Anterior cingulate cortex (tissue), 58 donors: ENCODE measurements at regions not wholly inside any gene's neighbourhood (a gene's known extent, or its start where the extent isn't known, plus 50 kb on each side); places are given as distances from the start of the nearest gene placed in this dataset.
"Not testable (repeated sequence)": the region's sequence is repeated elsewhere in the genome, so short reads cannot be mapped to it uniquely, and the experiment has no call there.

Experiments
- DNase-seq, 58 donors: peaks; one replicate each; lab custom pipeline; 2025; lab: John Stamatoyannopoulos, UW

DNA sequence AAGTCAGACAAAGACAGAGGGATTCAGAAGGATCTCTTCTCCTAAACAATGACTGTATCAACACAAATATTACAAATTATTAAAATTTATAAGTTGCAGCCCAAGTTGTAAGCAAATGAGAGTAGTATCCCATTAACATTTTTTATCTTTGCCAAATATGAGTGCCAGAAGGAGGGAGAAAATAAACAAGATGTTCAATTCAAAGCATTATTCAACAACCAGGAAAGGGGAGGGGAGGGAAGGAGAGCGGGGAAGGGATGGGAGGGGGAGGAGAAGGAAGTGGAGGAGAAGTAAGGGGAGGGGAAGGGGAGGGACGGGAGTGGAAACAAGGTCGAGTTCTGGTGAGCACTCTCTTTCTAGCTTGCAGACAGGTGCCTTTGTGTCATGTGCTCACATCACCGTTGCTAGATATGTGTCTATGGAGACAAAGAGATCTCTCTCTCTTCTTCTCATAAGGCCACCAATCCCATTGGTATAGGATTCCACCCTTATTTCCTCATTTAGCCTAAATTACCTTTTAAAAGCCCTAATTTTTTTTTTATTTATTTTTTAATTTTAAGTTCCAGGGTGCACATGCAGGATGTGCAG is 679.6 kb upstream of the CHAC2 start:
- DNase-seq = no peak

DNA sequence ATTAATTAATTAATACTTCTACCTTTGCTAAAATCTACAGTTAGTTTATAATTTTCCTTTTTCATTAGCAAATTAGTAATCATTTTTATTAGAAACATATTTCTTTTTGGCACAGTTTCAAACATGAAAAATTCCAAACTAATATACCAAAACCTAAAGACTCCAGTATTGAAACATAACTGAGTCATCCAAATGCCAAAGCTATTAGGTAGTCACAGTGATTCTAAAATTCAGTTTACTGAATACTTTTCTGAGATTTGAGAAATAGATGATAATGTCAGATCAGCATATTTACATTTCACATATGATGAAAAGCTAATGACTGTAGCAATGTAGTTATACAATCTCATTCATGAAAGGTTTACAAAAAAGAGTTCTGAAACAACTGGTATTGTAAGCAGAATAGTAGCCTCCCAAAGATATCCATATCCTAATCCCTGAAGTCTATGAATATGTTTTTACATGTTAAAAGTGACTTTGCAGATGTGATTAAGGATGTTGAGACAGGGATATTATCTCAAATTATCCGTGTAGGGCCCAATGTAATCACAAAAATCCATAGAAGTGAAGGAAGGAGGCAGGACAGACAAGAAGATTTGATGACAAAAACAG is 680.2 kb upstream of the CHAC2 start:
- DNase-seq = no peak

DNA sequence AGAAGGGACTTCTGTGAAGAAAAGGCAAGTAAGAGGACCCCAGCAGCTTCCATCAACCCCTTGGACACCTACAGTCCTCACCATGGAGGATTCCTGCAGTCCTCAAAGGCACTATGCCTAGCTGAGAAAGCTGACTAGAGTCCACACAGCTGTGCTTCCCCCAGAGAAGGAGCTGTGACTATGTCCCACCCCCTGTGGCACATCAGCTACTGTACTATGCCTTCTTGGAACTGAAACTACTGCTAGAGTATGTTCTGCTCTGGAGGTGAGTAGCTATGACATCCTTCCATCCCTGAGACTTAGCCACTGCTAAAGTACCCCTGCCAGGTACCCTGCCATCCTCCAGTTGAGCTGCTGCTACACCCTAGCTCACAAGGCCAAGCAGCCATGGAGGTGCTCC is 690.2 kb upstream of the CHAC2 start:
- DNase-seq = no peak

DNA sequence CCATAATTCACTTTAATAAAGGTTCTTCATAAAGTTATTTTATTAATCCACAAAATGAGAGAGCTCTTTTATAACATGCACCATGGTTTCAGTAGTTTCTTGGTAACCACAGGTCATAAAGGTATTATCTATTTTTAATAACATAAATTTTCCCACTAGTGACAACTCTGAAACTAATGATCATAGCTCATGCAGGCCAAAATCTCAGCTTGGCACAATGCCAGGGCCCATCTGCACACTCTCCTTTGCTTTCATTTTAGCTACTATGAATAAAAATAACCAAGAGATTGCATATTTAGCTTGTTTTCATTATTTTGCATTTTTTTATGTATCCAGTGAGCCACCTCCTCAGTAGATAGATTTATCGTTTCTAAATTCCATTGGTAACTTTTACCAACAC is 691.8 kb upstream of the CHAC2 start:
- no peak for DNase-seq

DNA sequence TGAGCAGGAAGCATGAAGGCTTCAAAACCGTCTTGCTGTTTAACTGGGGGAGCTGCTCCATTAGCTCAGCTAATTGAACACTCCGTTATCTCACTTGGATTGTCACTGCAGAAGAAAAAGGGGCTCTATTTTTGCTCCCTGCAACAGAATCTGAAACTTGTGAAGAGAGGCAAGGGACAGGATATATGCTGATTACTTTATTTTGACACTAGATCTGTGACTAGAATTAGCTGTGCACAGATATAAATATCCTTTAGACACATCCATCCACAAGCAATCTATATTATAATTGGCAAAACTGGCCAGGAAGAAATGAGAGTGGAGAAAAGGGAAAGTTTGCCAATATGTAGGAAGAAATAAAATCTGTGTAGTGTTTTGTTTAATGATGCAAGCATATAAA is 700.1 kb upstream of the CHAC2 start:
- DNase-seq = no peak

DNA sequence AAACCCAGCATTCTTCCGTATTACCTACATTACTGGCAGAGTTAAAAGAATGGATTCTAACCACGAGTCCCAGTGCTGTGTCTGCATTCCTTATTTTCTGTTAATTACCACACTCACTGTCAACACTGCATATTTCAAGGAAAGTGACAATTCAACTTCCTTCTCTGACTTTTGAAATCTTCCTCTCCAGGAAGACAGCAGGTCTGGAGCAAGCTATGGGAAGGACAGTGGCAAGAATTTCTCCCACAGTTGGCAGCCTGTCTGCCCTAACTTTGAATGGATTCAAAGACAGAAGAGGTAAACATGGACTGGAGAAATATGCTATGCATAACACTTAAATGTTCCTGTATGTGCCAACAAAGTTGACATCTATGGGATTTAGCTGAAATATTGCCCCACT is 700.5 kb upstream of the CHAC2 start:
- DNase-seq = no peak

DNA sequence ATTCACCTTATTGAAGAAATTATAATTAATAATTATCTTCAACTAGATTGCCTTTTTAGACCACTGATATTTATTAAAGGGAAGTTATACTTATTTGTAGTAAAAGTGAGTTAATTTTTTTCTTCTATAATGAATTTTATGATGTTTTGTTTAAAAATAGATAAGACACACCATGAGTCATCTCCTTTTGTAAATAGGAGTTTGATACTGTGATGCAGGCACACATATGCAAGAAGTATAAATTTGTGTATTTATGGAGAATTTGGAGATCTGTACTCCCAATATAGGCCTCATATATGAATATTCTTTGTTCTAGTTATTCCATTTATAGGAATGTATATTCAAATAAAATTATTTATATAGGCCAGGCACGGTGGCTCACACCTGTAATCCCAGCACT is 703.5 kb upstream of the CHAC2 start:
- no peak for DNase-seq

DNA sequence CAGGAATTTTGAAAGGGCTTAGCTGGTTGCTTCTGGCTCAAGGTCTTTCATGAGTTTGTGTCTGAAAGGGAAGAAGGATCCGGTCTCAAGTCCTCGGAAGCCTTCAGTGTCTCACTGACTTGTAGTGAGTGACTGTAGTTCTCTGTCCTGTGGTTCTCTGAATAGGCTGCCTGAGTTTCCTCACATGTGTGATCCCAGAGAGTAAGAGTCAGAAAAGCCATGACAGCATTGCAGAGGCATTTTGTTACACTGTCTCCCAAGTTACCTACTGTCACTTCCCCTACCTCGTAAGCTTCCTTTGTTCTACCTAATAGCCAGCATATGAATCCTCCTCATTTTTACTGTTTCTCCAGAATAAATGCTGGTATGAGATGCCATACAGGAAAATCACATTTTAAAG is 709.1 kb upstream of the CHAC2 start:
- DNase-seq = no peak

DNA sequence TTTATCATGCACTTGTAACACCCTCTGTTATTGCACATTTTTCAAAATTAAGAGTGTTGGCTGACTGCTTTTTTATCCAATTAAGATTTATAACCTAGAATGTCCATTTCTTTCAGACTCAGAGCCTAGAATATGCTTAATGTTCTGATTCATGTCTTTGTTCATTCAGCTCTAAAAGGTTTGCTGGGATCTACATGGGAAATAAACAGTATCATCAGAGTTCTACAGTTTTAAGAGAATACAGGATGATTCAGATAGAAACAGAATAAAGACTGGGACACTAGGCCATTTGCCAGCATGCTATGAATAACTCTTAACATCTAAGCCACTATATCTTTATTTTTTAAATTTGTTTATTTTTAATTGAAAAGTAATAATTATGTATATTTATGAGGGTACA is 713.7 kb upstream of the CHAC2 start:
- DNase-seq = no peak

DNA sequence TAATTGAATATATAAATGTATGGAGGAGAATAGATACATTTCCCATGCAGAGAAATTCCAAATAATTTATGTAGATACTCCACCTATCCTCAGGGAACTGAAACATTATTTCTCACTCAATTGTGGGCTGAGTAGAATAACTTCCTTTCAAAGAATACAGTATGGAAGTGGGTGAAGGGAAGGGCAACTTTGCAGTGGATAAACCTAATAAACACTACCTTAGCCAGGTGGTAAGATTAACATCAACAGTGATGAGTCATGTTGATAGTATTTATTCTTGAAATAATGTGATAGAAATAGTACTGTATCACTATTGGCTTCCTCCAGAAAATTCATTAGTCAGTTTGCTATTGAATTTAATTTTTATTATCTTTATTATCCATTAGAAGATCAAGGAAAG is 716.4 kb upstream of the CHAC2 start:
- no peak for DNase-seq

DNA sequence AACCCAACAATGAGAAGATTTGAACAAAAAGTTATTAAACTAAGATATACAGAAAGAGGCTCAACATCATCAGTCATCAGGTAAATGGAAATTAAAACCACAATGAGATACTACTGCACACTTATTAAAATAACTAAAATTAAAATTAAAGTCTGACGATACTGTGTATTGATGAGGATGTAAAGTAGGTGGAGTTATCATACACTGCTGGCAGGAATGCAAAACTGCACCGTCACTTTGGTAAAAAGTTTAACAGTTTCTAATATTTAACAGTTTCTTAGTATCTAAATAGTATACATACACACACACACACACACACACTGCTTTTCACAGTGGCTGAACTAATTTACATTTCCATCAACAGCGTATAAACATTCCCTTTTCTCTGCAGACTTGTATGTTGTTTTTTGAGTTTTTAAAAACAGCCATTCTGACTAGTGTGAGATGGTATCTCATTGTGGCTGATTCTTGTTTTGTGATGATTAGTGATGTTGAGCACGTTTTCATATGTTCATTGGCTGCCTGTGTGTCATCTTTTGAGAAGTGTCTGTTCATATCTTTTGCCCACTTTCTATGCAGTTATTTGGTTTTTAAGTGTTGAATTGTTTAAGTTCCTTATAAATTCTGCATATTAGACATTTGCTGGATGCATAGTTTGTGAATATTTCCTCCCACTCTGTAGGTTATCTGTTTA is 726.9 kb upstream of the CHAC2 start:
- no peak for DNase-seq

DNA sequence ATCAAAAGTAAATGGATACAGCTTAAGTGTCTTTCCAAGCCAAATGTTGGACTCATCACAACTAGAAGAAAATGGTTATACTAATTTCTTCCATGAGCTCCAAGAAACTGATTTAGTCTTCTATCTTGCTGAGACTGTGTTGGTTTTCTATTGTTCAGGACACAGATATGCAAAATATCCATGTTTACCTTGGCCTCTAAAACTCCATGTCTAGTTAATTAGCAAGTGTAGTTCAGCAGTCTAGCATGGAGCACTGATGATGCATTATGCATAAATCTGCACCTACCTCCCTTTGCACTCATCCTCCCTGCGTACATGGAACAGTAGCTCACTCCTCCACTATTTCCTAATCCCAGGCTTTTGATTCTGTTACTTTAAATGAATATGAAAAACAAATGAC is 731.4 kb upstream of the CHAC2 start:
- no peak for DNase-seq

DNA sequence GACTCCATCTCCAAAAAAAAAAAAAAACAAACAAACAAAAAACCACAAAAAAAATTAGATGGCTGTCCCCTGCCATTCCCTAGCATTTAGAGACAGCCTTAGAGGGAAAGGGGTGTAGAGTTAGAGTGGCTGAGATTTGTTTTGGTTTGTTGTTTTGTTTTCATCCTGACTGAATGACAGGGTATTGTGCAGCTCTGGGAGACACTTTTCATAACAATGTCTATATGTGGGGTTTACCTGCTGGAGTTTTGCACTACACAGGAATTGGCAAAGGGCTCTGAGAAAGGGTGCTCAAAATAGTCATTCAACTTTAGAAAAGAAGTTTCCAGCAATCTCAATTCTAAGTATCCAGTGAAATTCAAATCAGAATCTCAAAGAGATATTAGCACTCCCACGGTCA is 732.5 kb upstream of the CHAC2 start:
- DNase-seq = no peak

DNA sequence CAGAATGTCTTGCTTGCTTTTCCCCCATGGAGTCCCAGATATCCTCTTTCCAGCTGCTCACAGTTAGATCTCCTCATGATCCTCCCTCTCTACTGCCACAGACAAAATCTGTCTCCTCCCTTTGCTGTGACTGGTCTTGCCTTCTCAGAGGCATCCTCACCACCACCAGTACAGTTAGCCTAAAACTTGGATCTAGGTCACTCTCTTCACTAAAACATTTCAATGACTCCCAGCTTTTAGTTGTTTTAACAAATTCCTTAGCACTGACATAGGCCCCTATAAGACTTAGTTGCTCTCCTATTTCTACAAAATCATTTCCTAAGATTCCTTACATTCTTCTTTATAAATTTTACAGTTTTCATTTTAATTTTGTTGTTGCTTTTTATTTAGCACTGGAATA is 734.2 kb upstream of the CHAC2 start:
- DNase-seq = no peak

DNA sequence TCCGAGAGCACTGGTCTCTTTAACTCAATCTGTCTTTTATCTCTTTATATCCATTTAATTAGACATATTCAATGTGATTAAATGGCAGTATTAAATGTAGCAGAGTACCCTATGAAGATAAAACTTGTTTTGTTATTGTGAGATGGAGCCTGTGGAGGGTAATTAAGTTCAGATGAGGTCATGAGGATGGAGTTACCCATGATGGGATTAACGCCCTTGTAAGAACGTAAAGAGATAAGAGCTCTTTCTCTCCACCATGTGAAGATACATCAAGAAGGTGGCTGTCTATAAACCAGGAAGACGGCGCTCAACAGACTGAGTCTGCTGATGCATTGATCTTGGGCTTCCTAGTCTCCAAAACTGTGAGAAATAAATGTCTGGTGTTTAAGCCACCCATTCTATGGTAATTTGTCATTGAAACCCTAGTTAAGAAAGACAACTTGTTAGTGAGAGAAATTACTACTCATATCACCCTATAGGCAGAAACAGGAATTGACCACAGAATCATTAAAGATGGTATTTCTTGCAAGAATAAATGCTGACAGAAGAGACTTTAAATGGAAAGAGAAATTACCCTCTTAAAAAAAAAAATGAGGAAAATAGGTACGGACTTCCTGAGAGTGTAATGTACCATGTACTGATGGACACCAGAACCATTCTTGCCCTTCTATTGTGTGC is 738.7 kb upstream of the CHAC2 start:
- no peak for DNase-seq

DNA sequence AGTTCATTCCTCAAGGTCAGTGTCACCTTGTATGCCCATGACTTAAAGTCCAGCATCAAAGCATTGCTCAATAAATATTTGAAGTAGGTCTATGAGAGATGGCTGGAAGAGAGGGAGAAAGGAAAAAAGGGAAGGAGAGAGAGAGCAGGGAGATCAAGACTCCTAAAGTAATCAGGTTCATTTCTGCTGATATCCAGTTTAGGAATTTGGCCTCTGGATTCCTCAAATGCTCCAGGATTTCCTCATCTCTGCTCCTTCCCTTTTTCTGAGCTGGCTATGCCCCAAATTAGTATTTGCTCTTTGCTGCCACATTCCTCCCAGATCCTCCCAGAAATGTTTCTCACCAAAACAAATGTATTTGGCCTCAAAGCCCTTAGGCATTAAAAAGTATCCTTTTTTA is 739.4 kb upstream of the CHAC2 start:
- DNase-seq = no peak

DNA sequence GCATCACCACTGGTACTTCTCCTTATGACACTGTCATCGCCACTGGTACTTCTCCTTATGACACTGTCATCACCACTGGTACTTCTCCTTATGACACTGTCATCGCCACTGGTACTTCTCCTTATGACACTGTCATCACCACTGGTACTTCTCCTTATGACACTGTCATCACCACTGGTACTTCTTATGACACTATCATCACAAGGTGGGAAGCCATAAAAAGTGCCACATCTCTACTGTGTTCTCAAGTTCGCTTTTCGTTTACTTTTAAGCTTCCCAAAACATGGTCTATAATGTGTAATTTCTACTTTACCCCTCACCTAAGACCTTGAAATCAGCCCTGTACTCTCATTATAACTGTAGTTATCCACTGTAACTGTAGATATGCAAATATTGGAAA is 745.4 kb upstream of the CHAC2 start:
- DNase-seq = not testable (repeated sequence)

DNA sequence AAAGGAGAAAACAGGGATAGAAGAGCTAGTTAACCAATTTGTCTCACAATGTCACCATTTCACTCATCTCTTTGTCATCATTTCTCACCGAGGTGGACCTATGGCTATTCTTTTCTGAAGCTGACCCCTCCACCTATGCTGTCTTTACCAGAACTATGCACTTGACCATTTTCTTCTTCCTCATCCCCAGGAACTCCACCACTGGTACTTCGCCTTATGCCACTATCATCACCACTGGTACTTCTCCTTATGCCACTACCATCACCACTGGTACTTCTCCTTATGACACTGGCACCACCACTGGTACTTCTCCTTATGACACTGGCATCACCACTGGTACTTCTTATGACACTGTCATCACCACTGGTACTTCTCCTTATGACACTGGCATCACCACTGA is 745.8 kb upstream of the CHAC2 start:
- no peak for DNase-seq

DNA sequence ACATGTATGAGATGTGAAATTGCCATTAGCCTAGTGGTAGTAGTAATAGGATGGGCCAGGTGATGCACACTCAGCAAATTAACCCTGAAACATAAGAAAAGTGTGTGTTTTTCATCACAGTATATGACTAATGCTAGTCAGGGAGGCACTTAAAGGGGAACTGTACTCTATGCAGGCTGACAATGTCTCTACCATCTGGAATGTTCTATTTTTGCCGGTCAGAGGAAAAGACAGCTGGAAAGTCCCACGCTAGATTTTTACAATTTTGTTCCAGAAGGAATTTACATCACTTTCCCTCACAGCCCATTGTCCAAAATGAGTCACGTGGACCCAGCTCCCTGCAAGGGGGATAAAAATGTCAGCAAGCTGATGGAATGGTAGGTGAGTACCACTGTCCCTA is 746.3 kb upstream of the CHAC2 start:
- peak in 3 of 58 donors; percentile 1 to 15 (median 3) for DNase-seq

DNA sequence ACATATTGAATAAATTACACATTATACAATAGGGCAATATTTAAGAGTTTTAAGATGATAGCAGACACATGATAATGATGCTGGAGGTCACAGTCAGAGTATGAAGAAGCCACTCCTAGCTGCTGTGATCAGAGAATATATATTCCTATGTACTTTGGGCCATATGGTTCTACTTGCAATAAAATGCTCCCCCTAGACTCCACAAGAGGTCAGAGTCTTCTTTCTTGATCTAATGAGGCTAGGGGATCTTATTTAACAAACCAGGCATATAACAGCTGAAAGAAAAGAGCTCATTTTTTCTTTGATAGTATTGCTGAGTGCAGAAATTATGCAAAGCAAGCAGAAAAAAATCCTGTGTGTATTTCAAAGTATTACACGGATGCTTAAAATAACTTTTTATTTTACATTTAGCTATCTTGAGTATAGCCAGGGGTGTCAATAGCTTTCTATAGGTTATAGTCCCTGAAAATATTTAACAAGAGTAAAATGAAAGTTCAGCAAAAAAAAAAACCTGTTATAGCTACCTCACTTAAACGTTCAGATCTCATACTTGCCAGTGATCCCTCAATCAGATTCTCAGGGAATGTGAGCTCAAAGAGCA is 748.7 kb upstream of the CHAC2 start:
- DNase-seq = no peak

DNA sequence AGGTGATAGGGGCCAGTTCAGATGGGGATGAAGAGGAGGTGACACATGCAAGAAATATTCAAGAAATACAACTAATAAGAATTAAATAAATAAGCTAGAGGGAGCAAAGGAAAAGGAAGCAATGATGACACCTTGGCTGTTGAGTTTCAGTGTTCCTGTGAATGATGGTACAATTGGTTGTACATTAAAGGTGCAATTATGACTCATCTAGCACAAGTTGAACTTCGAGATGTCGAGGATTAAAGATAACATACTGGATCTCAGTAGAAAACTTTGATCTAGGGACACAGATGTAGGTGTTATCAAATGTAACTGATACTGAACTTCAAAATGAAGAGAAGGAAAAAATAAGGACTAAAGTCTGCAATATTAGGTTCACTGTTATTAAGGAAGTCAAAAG is 760.6 kb upstream of the CHAC2 start:
- DNase-seq = no peak
